A673 (cell line): ENCODE measurements at regions not wholly inside any gene's neighbourhood (a gene's known extent, or its start where the extent isn't known, plus 50 kb on each side); places are given as distances from the start of the nearest gene placed in this dataset.

Experiments
- BruUV-seq: library from RNA; stranded (reverse); fragments of 400-500 nt; replicated peaks from 2 replicates; lab custom pipeline; 2021; lab: Mats Ljungman, UMichigan
- CTCF ChIA-PET: fragments of 300-600 bp; sonication (Branson Sonifier 250); formaldehyde crosslinking; loops from one replicate; lab custom pipeline; 2022; ENCODE audit warnings: antibody characterized with exemption; lab: Charles Lee
- POLR2A ChIA-PET: fragments of 300-600 bp; sonication (Branson Sonifier 250); formaldehyde crosslinking; loops from one replicate; lab custom pipeline; 2022; ENCODE audit warnings: antibody characterized with exemption; ENCODE audit not compliant: low non-redundant PET; lab: Charles Lee
- DNase-seq: peaks from one replicate; pipeline ENCODE4 v3.0.0-alpha.2; 2015; ENCODE audit warnings: low spot score
- H3K27ac ChIP-seq: fragments of 200-600 bp; sonication (generic); 2 replicates; pipeline ENCODE4 v1.5.1; 2016; ENCODE audit warnings: mixed run types, low read depth, mild to moderate bottlenecking, mixed read lengths, antibody characterized with exemption, low read length; ENCODE audit not compliant: poor library complexity, severe bottlenecking
- H3K27me3 ChIP-seq: fragments of 200-600 bp; sonication (generic); replicated peaks from 2 replicates; pipeline ENCODE4 v1.6.1; 2017; ENCODE audit warnings: mixed run types, low read depth, mild to moderate bottlenecking, mixed read lengths, antibody characterized with exemption, low read length; ENCODE audit not compliant: insufficient read depth, poor library complexity
- H3K36me3 ChIP-seq: fragments of 200-600 bp; sonication (generic); 2 replicates; pipeline ENCODE4 v1.6.1; 2016; ENCODE audit warnings: mixed run types, mild to moderate bottlenecking, mixed read lengths, antibody characterized with exemption, low read length; ENCODE audit not compliant: insufficient read depth, poor library complexity, severe bottlenecking
- H3K4me1 ChIP-seq: fragments of 200-600 bp; sonication (generic); 2 replicates; pipeline ENCODE4 v1.6.1; 2017; ENCODE audit warnings: mixed run types, mild to moderate bottlenecking, mixed read lengths, antibody characterized with exemption, low read length; ENCODE audit not compliant: insufficient read depth, poor library complexity, severe bottlenecking
- H3K4me3 ChIP-seq: fragments of 200-600 bp; sonication (generic); 2 replicates; pipeline ENCODE4 v1.5.1; 2016; ENCODE audit warnings: low read depth, mixed run types, mild to moderate bottlenecking, mixed read lengths, low read length; ENCODE audit not compliant: poor library complexity, severe bottlenecking
- H3K9me3 ChIP-seq: fragments of 200-600 bp; sonication (generic); 2 replicates; pipeline ENCODE4 v1.6.1; 2016; ENCODE audit warnings: mixed run types, low read depth, mild to moderate bottlenecking, mixed read lengths, antibody characterized with exemption, low read length; ENCODE audit not compliant: poor library complexity, severe bottlenecking
- EZH2 ChIP-seq: fragments of 200-600 bp; sonication (generic); IDR thresholded peaks from 2 replicates; pipeline ENCODE4 v1.6.1; 2017; ENCODE audit warnings: borderline replicate concordance, low read depth, mild to moderate bottlenecking, mixed read lengths, antibody characterized with exemption, low read length; ENCODE audit not compliant: poor library complexity, severe bottlenecking
- intact Hi-C: fragments of 100-400 bp; cut with micrococcal nuclease; formaldehyde crosslinking; loops from one replicate; pipeline ENCODE4 v1.10.0; 2022; ENCODE audit not compliant: unreplicated experiment
- TF ChIP-seq, protein P1 (sequence below): fragments of 300-800, 200-600 bp; sonication (generic); conservative IDR thresholded peaks from 2 replicates; pipeline ENCODE4 v1.5.1; 2017; ENCODE audit warnings: low read depth, mild to moderate bottlenecking, antibody characterized with exemption, low read length, moderate library complexity, mixed read lengths

DNA sequence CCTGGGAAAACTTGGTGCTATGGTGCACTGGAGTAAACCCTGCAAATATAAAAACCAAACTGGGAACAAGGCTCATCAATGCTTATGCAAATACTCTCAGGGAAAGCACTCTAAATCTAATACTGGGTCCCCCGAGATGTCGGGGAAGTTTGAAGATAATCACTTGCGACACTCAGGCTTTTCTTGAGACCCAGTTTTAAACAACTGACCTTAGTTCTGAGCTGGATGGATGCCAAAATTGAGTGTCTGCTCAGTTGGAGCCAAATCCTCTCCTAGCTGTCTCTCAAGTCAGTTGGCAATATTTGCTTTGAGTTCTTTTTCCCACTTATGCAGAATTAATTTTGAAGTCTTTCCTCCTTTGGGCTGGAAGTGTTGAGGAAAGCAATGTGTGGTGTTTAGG lies 75.5 kb upstream of the CD2AP start:
- intact Hi-C loops = no loop called here
- ChIA-PET POLR2A (no interaction called here), CTCF (no interaction called here)
- Histone ChIP-seq H3K4me3 (no peak overlapping the region), H3K27me3 (no peaks in the 10 kb centered on the region), H3K4me1 (no peaks in the 10 kb centered on the region), H3K9me3 (no peaks in the 10 kb centered on the region), H3K27ac (no peak overlapping the region), H3K36me3 (no peaks in the 10 kb centered on the region)
- DNase-seq = peak; percentile 16
- BruUV-seq = no TSS peak
- TF ChIP-seq, protein P1, sequence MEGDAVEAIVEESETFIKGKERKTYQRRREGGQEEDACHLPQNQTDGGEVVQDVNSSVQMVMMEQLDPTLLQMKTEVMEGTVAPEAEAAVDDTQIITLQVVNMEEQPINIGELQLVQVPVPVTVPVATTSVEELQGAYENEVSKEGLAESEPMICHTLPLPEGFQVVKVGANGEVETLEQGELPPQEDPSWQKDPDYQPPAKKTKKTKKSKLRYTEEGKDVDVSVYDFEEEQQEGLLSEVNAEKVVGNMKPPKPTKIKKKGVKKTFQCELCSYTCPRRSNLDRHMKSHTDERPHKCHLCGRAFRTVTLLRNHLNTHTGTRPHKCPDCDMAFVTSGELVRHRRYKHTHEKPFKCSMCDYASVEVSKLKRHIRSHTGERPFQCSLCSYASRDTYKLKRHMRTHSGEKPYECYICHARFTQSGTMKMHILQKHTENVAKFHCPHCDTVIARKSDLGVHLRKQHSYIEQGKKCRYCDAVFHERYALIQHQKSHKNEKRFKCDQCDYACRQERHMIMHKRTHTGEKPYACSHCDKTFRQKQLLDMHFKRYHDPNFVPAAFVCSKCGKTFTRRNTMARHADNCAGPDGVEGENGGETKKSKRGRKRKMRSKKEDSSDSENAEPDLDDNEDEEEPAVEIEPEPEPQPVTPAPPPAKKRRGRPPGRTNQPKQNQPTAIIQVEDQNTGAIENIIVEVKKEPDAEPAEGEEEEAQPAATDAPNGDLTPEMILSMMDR = no peak

DNA sequence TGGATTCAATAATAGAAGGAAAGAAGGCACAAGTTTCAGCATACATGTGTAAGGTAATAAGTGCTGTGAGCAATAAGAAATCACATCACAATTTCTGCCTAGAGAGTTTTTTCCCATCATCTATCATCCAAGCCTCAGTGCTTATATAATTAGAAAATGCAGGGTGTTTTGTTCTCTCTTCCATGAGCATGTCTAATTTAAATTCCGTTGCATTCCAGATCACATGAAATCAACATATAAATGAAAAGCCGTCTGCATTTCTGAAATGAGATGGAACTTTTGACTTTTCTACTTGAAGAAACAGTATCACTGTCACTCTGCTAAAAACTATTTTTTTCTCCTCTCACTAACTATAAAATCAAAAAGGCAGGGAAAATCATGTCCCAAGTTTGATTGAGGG lies 74.5 kb upstream of the CD2AP start:
- Histone ChIP-seq H3K27me3 (no peaks in the 10 kb centered on the region), H3K4me1 (no peaks in the 10 kb centered on the region), H3K36me3 (no peaks in the 10 kb centered on the region), H3K4me3 (no peak overlapping the region), H3K27ac (no peak overlapping the region), H3K9me3 (no peaks in the 10 kb centered on the region)
- ChIA-PET CTCF (no interaction called here), POLR2A (no interaction called here)
- no peak for DNase-seq
- intact Hi-C loops = no loop called here
- TF ChIP-seq, protein P1 = no peak
- no peak for TF ChIP-seq EZH2
- no TSS peak for BruUV-seq

DNA sequence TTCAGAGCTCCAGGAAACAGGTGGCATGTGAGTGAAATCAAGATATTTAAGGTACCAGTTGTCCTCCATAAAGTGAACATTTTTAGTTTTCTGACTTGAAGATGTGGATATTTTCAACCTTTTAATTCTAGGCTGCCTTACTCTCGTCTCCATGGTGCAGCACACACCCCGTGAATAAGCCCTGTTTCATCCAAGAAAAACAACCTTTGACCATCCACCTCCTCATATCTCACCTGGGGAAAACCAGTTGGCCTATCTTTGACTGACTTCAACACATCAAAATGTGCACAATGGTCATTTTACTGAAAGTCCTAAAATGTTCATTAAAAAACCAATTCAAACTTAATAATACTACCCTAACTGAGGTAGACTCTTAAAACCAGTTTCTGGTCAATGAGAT lies 73.8 kb upstream of the CD2AP start:
- no peak for DNase-seq
- no peaks in the 10 kb centered on the region for H3K27me3 ChIP-seq
- intact Hi-C loops = no loop called here
- H3K4me1 ChIP-seq = no peaks in the 10 kb centered on the region
- ChIA-PET CTCF (no interaction called here), POLR2A (no interaction called here)
- no peaks in the 10 kb centered on the region for H3K36me3 ChIP-seq
- TF ChIP-seq, protein P1 = no peak
- no peak for TF ChIP-seq EZH2
- no peaks in the 10 kb centered on the region for H3K9me3 ChIP-seq
- no peak overlapping the region for H3K4me3 ChIP-seq
- H3K27ac ChIP-seq = no peak overlapping the region
- no TSS peak for BruUV-seq
